GM23248 (cell line): ENCODE measurements at regions not wholly inside any gene's neighbourhood (a gene's known extent, or its start where the extent isn't known, plus 50 kb on each side); places are given as distances from the start of the nearest gene placed in this dataset.

Source experiments
- EZH2 ChIP-seq: fragments of 200-600 bp; sonication (generic); IDR thresholded peaks from 2 replicates; pipeline ENCODE4 v1.6.1; 2018; ENCODE audit warnings: antibody characterized with exemption, mild to moderate bottlenecking; ENCODE audit not compliant: insufficient read depth, poor library complexity, severe bottlenecking
- EZH2phosphoT487 ChIP-seq: fragments of 200-600 bp; sonication (generic); IDR thresholded peaks from 2 replicates; pipeline ENCODE4 v1.6.1; 2018; ENCODE audit warnings: antibody characterized with exemption, moderate library complexity, mild to moderate bottlenecking, low read depth; ENCODE audit not compliant: insufficient read depth

DNA sequence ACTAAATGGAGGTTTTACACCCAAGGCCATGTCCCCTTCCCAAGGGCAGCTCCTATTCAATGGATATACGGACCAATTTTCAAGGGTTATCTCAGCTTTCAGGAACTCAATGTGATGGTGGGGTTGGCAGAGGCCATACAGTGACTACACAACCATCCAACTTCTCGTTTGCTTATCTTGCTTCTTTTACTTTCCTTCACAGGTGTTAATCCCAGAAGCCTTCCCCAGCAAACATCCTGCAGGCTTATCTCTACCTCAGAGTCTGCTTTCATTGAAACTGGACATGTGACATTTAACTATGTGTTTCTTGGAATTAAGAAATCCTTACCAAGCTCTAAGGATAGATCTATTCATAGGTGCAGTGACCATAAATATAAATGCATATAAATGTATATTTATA is 443.8 kb upstream of the CDH20 start:
- TF ChIP-seq EZH2 (no peak), EZH2phosphoT487 (no peak)
